GM18520 (cell line): ENCODE measurements at regions not wholly inside any gene's neighbourhood (a gene's known extent, or its start where the extent isn't known, plus 50 kb on each side); places are given as distances from the start of the nearest gene placed in this dataset.

ENCODE experiments used
- ATAC-seq: cut with Tn5 transposase; IDR thresholded peaks from one replicate; pipeline ENCODE4 v1.9.1; 2021; ENCODE audit not compliant: unreplicated experiment

DNA sequence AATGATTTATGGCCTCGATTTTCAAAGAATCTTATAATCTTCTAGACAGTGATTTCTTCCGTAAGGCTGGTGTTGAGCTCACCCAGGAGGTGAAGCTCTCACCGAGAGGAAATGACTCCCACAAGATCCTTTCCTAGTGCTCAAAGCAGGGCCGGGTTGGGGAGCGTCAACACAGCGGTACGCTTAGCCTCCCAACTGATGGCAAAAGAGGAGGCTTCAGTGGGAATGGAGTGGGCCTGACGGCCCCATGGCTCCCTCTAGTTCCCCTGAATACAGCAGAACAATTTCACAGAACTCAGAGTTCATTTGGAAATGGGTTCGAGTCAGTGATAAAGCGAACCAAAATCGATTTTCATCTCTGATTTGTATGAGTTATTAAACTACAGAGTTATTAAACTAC lies 449.5 kb downstream of the KLF12 start:
- ATAC-seq = no peak

DNA sequence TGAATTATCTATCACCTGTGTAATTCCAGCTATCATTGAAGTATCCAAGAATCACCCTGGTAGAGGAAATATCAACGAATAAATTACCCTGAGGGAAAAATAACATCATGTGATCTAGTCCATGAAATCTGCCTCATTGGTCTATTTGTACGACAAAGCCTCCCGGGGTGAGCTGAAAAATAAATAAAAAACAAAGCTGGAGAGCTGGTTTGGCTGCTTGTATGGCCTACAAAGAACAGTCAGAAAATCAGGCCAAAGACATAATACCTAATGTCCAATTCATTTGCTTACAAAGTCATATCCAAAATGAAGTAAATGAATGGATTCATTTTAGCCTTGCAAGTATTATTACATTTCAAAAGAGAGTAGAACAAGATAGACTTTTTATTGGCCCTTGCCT lies 449.9 kb downstream of the KLF12 start:
- no peak for ATAC-seq

DNA sequence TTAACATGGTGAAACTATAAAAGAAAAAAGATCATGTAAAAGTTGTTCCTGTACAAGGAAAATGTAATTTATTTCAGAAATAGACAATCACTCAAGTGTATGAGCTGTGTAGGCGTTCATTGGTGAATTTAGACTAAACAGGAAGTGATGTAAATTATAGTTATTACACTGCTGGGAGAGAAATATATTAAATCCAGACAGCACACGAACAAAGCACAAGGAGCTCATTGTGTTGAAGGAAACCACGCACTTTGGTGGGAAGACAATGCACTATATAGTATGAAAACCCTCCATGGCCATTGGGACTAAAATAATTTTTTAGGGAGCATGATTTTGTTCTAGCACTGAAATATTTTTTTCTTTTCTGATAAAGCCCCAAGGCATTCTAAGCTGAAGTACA lies 450.5 kb downstream of the KLF12 start:
- no peak for ATAC-seq

DNA sequence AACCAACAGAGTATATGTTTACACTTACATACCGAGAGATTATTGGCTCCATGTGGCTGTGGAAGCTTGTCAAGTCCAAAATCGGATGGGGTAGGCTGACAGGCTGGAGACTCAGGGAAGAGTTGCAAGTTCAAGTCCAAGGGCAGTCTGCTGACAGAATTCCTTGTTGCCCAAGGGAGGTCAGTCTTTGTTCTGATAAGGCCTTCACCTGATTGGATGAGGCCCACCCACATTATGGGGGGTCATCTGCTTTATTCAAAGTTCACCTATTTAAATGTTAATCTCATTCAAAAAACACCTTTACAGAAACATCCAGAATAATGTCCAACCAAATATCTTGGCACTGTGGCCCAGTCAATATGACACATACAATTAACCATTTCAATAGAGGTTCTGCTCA lies 452.4 kb downstream of the KLF12 start:
- no peak for ATAC-seq

GRCh38 chr13:73681015-73681414 lies 453.2 kb downstream of the KLF12 start:
- ATAC-seq = no peak

DNA sequence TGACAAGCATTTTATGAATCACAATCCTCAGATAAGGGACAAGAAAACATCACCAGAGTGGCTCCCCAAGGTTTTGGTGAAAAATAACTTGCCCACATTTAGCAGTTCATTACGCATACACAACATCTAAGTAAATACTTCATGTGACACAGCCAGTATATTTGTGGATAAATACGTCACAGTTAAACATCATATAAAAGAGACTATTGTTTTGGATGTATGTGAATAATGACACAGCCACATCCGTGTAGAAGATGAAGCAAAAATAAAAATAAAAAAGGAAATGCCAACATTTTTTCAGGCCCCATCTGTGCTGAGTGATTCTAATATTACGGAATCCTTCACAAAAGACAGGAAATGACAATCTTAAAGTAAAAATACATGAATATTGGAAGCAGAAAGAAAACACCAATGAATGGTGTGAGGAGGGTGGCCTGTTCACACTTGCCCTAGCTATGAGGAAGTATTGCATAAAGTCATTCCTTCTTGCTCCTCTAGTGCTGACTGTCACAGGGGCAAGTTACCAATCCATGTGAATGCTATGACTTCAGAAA lies 457.1 kb downstream of the KLF12 start:
- no peak for ATAC-seq

DNA sequence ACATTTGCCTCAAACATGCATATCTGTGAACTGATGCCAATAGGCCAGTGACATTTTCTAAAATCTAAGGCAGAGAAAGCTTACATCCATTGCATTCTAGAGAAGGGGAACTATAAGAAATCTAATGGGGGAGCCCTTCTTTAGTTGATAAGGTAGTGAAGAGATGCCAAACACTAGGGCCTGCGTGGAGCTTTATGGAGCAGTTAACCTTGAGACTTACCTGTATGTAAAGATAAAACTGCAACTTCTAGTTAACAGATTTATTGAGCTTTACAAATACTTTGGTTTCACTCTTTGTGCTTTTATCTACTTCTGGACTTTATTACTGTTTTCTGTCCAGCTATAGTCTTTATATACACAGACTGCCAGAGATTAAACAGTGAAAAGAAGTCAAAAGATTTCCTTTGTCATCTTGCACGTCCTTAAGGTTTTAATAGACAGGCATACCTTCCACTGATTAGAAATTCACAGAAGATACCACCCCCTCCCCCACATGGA lies 457.6 kb downstream of the KLF12 start:
- ATAC-seq = no peak

GRCh38 chr13:73675821-73676220 lies 458.4 kb downstream of the KLF12 start:
- ATAC-seq = no peak

GRCh38 chr13:73674570-73674969 lies 459.6 kb downstream of the KLF12 start:
- ATAC-seq = no peak

DNA sequence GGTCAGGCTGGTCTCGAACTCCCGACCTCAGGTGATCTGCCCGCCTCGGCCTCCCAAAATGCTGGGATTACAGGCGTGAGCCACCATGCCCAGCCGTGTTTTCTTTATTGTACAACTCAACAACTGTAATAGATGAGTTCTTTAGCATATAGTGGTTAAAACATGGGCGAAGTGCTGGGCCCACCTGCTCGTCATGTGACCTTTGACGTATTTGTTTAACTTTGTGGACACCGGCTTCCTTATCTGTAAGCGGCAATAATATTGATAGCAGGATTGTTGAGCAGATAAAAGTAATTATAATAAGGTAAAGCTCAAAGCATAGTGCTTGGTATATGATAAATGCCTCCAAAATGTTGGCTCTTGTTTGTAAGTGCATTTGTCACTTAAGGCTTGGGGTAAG lies 460.3 kb downstream of the KLF12 start:
- no peak for ATAC-seq

- no peak for ATAC-seq
These were observed 461.7 kb downstream of the KLF12 start for GRCh38 chr13:73672492-73672891.

GRCh38 chr13:73671732-73672131 lies 462.5 kb downstream of the KLF12 start:
- ATAC-seq = no peak

- ATAC-seq = no peak
These were observed 463.2 kb downstream of the KLF12 start for GRCh38 chr13:73671011-73671410.

DNA sequence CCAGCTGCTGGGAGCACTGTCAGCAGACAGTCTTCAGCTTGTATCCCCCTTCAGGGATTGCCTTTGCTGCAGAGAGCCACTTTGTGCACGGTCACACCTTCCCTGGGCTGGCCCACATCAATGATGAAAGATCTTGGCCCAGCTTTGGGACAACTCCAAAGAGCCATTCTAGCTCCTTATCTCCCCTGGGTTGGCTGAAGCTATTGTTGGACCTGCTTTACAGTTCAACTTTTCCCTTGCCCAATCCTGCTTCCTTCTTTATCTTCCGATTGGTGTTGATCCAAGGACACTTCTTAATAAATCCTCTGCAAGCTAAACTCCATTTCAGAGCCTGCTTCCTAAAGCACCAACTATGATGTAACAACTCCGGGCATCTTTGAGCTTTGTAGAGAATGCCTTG lies 466.4 kb downstream of the KLF12 start:
- no peak for ATAC-seq

DNA sequence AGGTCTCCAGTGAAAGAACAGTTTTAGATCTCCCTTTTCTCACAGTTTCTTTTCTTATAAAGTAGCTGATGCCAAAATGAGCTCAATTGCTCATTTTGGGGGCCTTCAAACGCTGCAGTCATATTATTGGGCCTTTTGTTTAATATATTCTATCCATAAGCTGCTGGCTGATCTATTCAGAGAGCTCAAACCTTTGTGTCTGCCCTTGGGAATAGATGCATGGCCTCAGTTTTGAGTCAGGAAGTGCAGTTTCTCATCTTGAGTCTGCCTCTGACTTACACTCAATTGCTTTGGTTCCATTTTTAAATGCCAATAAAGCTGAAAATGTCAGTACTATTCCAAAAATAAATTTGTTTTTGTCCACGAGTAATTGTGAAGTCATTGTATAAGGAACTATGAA lies 468.9 kb downstream of the KLF12 start:
- no peak for ATAC-seq

DNA sequence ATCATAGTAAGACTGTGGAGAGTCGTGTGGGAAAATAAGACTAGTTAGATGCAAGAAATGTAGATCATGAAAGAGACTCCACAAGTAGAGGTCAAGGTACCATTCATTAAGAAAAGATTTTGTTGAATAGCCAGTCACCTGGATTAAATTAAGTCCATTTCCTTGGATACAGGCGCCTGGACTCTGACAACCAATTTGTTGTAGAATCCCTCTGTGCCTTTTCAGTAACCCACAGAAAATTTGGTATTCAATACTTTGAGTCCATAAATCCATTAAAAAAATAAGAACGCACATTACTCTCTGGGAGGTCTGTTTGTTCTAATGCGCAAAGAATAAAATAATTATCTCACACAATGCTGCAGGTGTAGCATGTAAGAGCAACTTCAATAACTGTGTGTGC lies 469.4 kb downstream of the KLF12 start:
- no peak for ATAC-seq

DNA sequence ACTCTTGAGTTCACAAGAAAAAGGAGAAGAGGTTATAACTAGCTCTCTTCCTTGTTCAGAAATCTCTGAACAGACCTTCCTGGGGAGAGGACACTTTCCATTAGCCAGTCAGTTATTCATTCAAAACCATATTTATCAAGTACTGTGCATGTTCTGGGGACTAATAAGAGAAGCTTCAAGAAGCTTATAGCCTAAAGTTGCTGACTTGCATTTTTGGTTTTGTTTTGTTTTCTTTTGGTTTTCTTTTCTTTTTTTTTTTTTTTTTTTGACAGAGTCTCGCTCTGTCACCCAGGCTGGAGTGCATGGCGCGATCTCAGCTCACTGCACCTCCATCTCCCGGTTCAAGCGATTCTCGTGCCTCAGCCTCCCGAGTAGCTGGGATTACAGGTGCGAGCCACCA lies 471.4 kb downstream of the KLF12 start:
- no peak for ATAC-seq

GRCh38 chr13:73661687-73662425 lies 472.3 kb downstream of the KLF12 start:
- ATAC-seq = no peak

DNA sequence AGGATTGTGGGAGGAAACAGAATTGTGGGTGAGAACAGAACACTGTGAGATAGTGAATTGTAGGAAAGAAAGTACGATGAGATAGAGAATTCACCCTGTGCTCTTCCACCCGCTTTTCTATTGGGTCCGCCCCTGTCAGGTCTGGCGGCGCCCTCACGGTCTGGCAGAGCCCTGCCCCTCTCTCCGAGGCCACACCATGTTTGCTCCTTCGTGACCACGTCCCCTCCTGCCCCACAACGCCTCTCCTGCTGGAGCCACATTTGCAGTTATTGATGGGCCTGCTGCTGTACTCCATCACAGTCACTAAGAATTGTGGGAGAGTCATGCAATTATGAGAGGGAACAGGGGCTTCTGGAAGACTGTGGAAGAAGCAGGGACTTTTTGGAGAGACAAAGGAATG lies 473.1 kb downstream of the KLF12 start:
- no peak for ATAC-seq

DNA sequence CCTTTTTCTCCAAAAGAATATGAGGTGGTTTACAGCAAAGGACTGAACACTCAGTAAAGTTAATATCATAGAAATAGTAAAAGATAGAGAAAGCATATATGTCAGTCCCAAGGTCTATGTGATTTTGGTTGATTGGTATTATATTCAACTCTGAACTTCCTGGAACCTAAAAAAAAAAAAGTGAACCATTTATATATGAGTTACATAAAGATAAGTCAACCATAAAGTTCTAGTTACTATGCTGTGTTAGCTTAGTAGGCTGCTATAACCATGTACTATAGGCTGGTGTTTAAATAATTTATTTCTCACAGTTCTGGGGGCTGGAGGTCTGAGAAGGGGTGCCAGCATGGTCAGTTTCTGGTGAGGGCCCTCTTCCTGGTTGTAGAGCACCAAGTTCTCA lies 475.6 kb downstream of the KLF12 start:
- ATAC-seq = no peak

GRCh38 chr13:73657821-73658540 lies 476.2 kb downstream of the KLF12 start:
- no peak for ATAC-seq

DNA sequence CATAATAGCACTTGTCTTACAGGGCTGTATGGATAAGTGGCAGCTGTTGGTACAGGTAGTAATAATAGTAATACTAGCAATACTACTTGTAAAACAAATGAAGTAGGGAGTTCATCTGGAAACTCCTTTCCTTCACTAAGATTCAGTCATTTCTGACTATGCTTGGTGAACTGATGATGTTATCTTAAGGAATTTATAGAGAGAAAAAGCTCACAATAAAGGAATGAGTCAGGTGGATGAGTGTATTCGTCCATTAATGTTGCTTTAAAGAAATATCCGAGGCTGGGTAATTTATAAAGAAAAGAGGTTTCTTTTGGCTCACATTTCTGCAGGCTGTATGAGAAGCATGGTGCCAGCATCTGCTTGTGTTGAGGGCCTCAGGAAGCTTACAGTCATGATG lies 477.3 kb downstream of the KLF12 start:
- ATAC-seq = no peak
